ENCODE measurements at regions not wholly inside any gene's neighbourhood (a gene's known extent, or its start where the extent isn't known, plus 50 kb on each side); places are given as distances from the start of the nearest gene placed in this dataset.

- no peak for TF ChIP-seq EZH2 (IDR thresholded peaks at IDR 0.05; ENCODE audit: low read depth)
- TF ChIP-seq, protein P1, sequence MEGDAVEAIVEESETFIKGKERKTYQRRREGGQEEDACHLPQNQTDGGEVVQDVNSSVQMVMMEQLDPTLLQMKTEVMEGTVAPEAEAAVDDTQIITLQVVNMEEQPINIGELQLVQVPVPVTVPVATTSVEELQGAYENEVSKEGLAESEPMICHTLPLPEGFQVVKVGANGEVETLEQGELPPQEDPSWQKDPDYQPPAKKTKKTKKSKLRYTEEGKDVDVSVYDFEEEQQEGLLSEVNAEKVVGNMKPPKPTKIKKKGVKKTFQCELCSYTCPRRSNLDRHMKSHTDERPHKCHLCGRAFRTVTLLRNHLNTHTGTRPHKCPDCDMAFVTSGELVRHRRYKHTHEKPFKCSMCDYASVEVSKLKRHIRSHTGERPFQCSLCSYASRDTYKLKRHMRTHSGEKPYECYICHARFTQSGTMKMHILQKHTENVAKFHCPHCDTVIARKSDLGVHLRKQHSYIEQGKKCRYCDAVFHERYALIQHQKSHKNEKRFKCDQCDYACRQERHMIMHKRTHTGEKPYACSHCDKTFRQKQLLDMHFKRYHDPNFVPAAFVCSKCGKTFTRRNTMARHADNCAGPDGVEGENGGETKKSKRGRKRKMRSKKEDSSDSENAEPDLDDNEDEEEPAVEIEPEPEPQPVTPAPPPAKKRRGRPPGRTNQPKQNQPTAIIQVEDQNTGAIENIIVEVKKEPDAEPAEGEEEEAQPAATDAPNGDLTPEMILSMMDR (conservative IDR thresholded peaks at IDR 0.05) = no peak
Measured at GRCh38 chr6:78435671-78436070, 431.7 kb upstream of the IRAK1BP1 start.

Measured in PC-9 (cell line).